WI38 (cell line): ENCODE measurements at regions not wholly inside any gene's neighbourhood (a gene's known extent, or its start where the extent isn't known, plus 50 kb on each side); places are given as distances from the start of the nearest gene placed in this dataset.
"Not testable (repeated sequence)": the region's sequence is repeated elsewhere in the genome, so short reads cannot be mapped to it uniquely, and the experiment has no call there.

Experiments used
- H3K4me3 ChIP-seq: 2 replicates; pipeline ENCODE4 v1.5.1; 2011; ENCODE audit warnings: low read depth, mild to moderate bottlenecking, control low read depth, low read length
- CTCF ChIP-seq: IDR thresholded peaks from 2 replicates; pipeline ENCODE4 v1.5.1; 2012; ENCODE audit warnings: low read depth, mild to moderate bottlenecking, control low read depth, low read length

GRCh38 chr15:26037369-26037768 lies 174.2 kb upstream of the ATP10A start:
- no peak overlapping the region for H3K4me3 ChIP-seq
- TF ChIP-seq CTCF: no peak

- H3K4me3 ChIP-seq: no peak overlapping the region
- TF ChIP-seq CTCF: no peak
Observed at GRCh38 chr15:26033493-26033892, 170.4 kb upstream of the ATP10A start.

- TF ChIP-seq CTCF: no peak
- H3K4me3 ChIP-seq: no peak overlapping the region
Observed at GRCh38 chr15:26032162-26032846, 169.2 kb upstream of the ATP10A start.

- H3K4me3 ChIP-seq: not testable (repeated sequence)
Observed at GRCh38 chr15:26029586-26029985, 166.5 kb upstream of the ATP10A start.

- H3K4me3 ChIP-seq: no peak overlapping the region
- no peak for TF ChIP-seq CTCF
Observed at GRCh38 chr15:26029146-26029545, 166.0 kb upstream of the ATP10A start.

- TF ChIP-seq CTCF: no peak
Observed at GRCh38 chr15:26028086-26028740, 165.1 kb upstream of the ATP10A start.

GRCh38 chr15:26026671-26027070 lies 163.5 kb upstream of the ATP10A start:
- not testable (repeated sequence) for H3K4me3 ChIP-seq

More at GRCh38 chr15:26028086-26028740, 165.1 kb upstream of the ATP10A start:
- no peak overlapping the region for H3K4me3 ChIP-seq

GRCh38 chr15:26024241-26024640 lies 161.1 kb upstream of the ATP10A start:
- TF ChIP-seq CTCF: no peak
- H3K4me3 ChIP-seq: no peak overlapping the region
